B cell (primary cell): ENCODE measurements at regions not wholly inside any gene's neighbourhood (a gene's known extent, or its start where the extent isn't known, plus 50 kb on each side); places are given as distances from the start of the nearest gene placed in this dataset.

Experiments used
- ATAC-seq: fragments of 200-7000 bp; cut with Tn5 transposase; one replicate; pipeline ENCODE4 v1.10.0; 2021; ENCODE audit warnings: low read depth, mild to moderate bottlenecking, moderate number of reproducible peaks, moderate library complexity
- CTCF ChIA-PET: fragments of 350-600 bp; sonication (Branson Sonifier 250); formaldehyde crosslinking; loops from one replicate; lab custom pipeline; 2021; ENCODE audit warnings: antibody characterized with exemption, inconsistent platforms; lab: Charles Lee
- POLR2A ChIA-PET: fragments of 350-600 bp; sonication (Branson Sonifier 250); formaldehyde crosslinking; loops from one replicate; lab custom pipeline; 2021; ENCODE audit warnings: antibody characterized with exemption; lab: Charles Lee
- DNase-seq: peaks from one replicate; pipeline ENCODE4 v3.0.0; 2013
- H2AFZ ChIP-seq: 2 replicates; pipeline ENCODE4 v1.6.1; 2012; ENCODE audit warnings: mild to moderate bottlenecking, low read depth, low read length; ENCODE audit not compliant: insufficient read depth, poor library complexity, severe bottlenecking
- H3K27ac ChIP-seq, 2 donors: 1 replicate in 1 of 2; 2 replicates in 1 of 2; pipeline ENCODE4 v1.5.1; 2012 to 2013; ENCODE audit warnings: low read length in 2 of 2, mild to moderate bottlenecking in 2 of 2, moderate library complexity in 1 of 2
- H3K27me3 ChIP-seq, 4 experiments: fragments of 200-600 bp in 1 of 4; sonication (generic) in 1 of 4; replicated peaks in 1 of 4; 1 replicate in 2 of 4; 2 replicates in 2 of 4; pipeline versions ENCODE4 v1.6.1 to v1.7.0; 2013 to 2016; ENCODE audit warnings: low read length in 3 of 4, mild to moderate bottlenecking in 2 of 4, mixed read lengths in 1 of 4, moderate library complexity in 1 of 4; ENCODE audit not compliant: insufficient read depth in 4 of 4, control insufficient read depth in 3 of 4; ENCODE audit errors: control extremely low read depth in 1 of 4
- H3K36me3 ChIP-seq, 2 experiments: replicated peaks in 1 of 2; 1 replicate in 1 of 2; 2 replicates in 1 of 2; pipeline versions ENCODE4 v1.6.1 to v1.7.1; 2013; ENCODE audit warnings: low read length in 1 of 2; ENCODE audit not compliant: insufficient read depth in 2 of 2, control insufficient read depth in 1 of 2; ENCODE audit errors: control extremely low read depth in 1 of 2, extremely low read depth in 1 of 2
- H3K4me1 ChIP-seq, 2 donors: fragments of 200-600 bp in 1 of 2; sonication (generic) in 1 of 2; 1 replicate in 1 of 2; 2 replicates in 1 of 2; pipeline versions ENCODE4 v1.5.1 to v1.6.1; 2013 to 2017; ENCODE audit warnings: low read length in 2 of 2; ENCODE audit not compliant: control insufficient read depth in 2 of 2, insufficient read depth in 2 of 2
- H3K4me2 ChIP-seq: replicated peaks from 2 replicates; pipeline ENCODE3; 2012; ENCODE audit warnings: mild to moderate bottlenecking, low read depth, low read length; ENCODE audit not compliant: poor library complexity, severe bottlenecking
- H3K4me3 ChIP-seq, 5 experiments: fragments of 200-600 bp in 1 of 5; sonication (generic) in 1 of 5; 1 replicate in 3 of 5; 2 replicates in 2 of 5; pipeline versions ENCODE4 v1.5.1 to v1.7.0; 2011 to 2016; ENCODE audit warnings: low read length in 4 of 5, mild to moderate bottlenecking in 4 of 5, low read depth in 2 of 5, control low read depth in 1 of 5, moderate library complexity in 1 of 5; ENCODE audit not compliant: insufficient read depth in 1 of 5; ENCODE audit errors: control extremely low read depth in 1 of 5, extremely low read depth in 1 of 5
- H3K79me2 ChIP-seq: fragments of 200-600 bp; sonication (generic); one replicate; pipeline ENCODE4 v1.6.0; 2016; ENCODE audit warnings: low read length; ENCODE audit not compliant: control insufficient read depth, insufficient read depth
- H3K9ac ChIP-seq: fragments of 200-600 bp; sonication (generic); 2 replicates; pipeline ENCODE4 v1.6.1; 2017; ENCODE audit warnings: mild to moderate bottlenecking, low read length, moderate library complexity
- H3K9me3 ChIP-seq, 3 donors: one replicate each; pipeline versions ENCODE4 v1.6.1 to v1.7.1; 2013; ENCODE audit warnings: low read length in 2 of 3; ENCODE audit not compliant: control insufficient read depth in 2 of 3, insufficient read depth in 1 of 3; ENCODE audit errors: control extremely low read depth in 1 of 3
- H4K20me1 ChIP-seq: 2 replicates; pipeline ENCODE4 v1.6.0; 2012; ENCODE audit warnings: mild to moderate bottlenecking, low read length; ENCODE audit not compliant: insufficient read depth, control insufficient read depth, poor library complexity, severe bottlenecking
- H3K27ac Mint-ChIP-seq: one replicate; pipeline ENCODE4 v1.8.0; 2021; ENCODE audit warnings: mixed read lengths
- H3K27me3 Mint-ChIP-seq: one replicate; pipeline ENCODE4 v1.8.0; 2021; ENCODE audit warnings: mixed read lengths
- H3K4me1 Mint-ChIP-seq: one replicate; pipeline ENCODE4 v1.8.0; 2021; ENCODE audit warnings: mixed read lengths
- H3K4me3 Mint-ChIP-seq: one replicate; pipeline ENCODE4 v1.8.0; 2021; ENCODE audit warnings: mixed read lengths
- H3K9me3 Mint-ChIP-seq: one replicate; pipeline ENCODE4 v1.8.0; 2022; ENCODE audit warnings: mixed read lengths; ENCODE audit not compliant: insufficient read depth
- EZH2 ChIP-seq: IDR thresholded peaks from 2 replicates; pipeline ENCODE4 v1.6.1; 2012; ENCODE audit warnings: borderline replicate concordance, low read depth, mild to moderate bottlenecking, moderate library complexity, low read length; ENCODE audit not compliant: insufficient read depth, poor library complexity, severe bottlenecking
- WGBS: methylation state at CpG from one replicate; pipeline ENCODE4 v1.1.5; 2013; ENCODE audit warnings: missing lambda C conversion rate; ENCODE audit not compliant: insufficient coverage; 5-methylcytosine and 5-hydroxymethylcytosine counted together
- intact Hi-C: fragments of 100-400 bp; cut with micrococcal nuclease; formaldehyde crosslinking; loops from one replicate; pipeline ENCODE4 v1.10.0; 2022
- TF ChIP-seq, protein P1 (sequence below): fragments of 200-600 bp; IDR thresholded peaks from one replicate; pipeline ENCODE4 v1.8.0; 2022; ENCODE audit warnings: antibody characterized with exemption, mild to moderate bottlenecking

DNA sequence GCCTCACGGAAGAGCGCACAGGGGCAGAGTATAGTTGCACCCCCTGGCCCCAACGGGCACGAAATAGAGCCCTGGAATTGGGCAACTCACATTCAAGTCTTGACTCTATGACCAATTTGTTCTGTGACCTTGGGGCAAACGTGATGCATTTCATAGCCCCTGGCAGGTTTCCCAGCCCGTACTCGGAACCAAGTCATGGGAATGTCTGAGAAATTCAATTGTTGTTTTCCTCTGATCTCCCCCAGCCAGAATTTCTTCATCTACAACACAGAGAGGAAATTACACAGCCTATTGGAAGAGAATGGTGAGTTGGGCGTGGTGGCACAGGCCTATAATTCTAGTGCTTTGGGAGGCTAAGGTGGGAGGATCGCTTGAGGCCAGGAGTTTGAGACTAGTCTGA is 322.3 kb upstream of the SULF2 start:
- Histone ChIP-seq H3K4me1 (no peaks in the 10 kb centered on the region), H3K27ac (no peak overlapping the region), H3K4me3 (no peak overlapping the region), H3K4me2 (no peak overlapping the region), H3K36me3 (no peaks in the 10 kb centered on the region), H3K27me3 (peaks cover 0 to 11% (median 0%) of the 10 kb centered on the region in 4 experiments), H4K20me1 (no peaks in the 10 kb centered on the region), H3K9ac (no peak overlapping the region), H3K79me2 (no peaks in the 10 kb centered on the region), H2AFZ (no peak overlapping the region), H3K9me3 (peaks cover 0 to 15% (median 0%) of the 10 kb centered on the region in 3 donors)
- no peak for TF ChIP-seq EZH2
- TF ChIP-seq, protein P1, sequence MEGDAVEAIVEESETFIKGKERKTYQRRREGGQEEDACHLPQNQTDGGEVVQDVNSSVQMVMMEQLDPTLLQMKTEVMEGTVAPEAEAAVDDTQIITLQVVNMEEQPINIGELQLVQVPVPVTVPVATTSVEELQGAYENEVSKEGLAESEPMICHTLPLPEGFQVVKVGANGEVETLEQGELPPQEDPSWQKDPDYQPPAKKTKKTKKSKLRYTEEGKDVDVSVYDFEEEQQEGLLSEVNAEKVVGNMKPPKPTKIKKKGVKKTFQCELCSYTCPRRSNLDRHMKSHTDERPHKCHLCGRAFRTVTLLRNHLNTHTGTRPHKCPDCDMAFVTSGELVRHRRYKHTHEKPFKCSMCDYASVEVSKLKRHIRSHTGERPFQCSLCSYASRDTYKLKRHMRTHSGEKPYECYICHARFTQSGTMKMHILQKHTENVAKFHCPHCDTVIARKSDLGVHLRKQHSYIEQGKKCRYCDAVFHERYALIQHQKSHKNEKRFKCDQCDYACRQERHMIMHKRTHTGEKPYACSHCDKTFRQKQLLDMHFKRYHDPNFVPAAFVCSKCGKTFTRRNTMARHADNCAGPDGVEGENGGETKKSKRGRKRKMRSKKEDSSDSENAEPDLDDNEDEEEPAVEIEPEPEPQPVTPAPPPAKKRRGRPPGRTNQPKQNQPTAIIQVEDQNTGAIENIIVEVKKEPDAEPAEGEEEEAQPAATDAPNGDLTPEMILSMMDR, result no peak
- intact Hi-C loops, result no loop called here
- ATAC-seq (no peak), DNase-seq (no peak)
- ChIA-PET CTCF (interaction anchor here (1.0 kb wide), 1 partner anchor 10 kb away, joined by 4 read pairs; no protein-coding TSS in a partner anchor), POLR2A (no interaction called here)
- no peaks in the 10 kb centered on the region for H3K4me1 Mint-ChIP-seq
- no peak overlapping the region for H3K27ac Mint-ChIP-seq
- 88% methylated on average over 7 of the region's 9 CpGs for WGBS
- no peaks in the 10 kb centered on the region for H3K9me3 Mint-ChIP-seq
- peaks cover 15% of the 10 kb centered on the region for H3K27me3 Mint-ChIP-seq
- H3K4me3 Mint-ChIP-seq, result no peak overlapping the region

- DNase-seq (no peak), ATAC-seq (no peak)
- ChIA-PET CTCF (no interaction called here), POLR2A (no interaction called here)
- H3K27me3 Mint-ChIP-seq, result peaks cover 11% of the 10 kb centered on the region
- no peaks in the 10 kb centered on the region for H3K4me1 Mint-ChIP-seq
- WGBS, result 93% methylated on average over 3 of the region's 3 CpGs
- Histone ChIP-seq H3K4me1 (no peaks in the 10 kb centered on the region), H4K20me1 (no peaks in the 10 kb centered on the region), H3K27ac (no peak overlapping the region), H3K9ac (no peak overlapping the region), H3K36me3 (no peaks in the 10 kb centered on the region), H3K27me3 (peaks cover 0 to 7% (median 0%) of the 10 kb centered on the region in 4 experiments), H3K4me3 (no peak overlapping the region), H3K4me2 (no peak overlapping the region), H3K79me2 (no peaks in the 10 kb centered on the region), H2AFZ (no peak overlapping the region), H3K9me3 (peaks cover 0 to 15% (median 0%) of the 10 kb centered on the region in 3 donors)
- H3K27ac Mint-ChIP-seq, result no peak overlapping the region
- intact Hi-C loops, result no loop called here
- TF ChIP-seq EZH2, result no peak
- TF ChIP-seq, protein P1, result no peak
- H3K4me3 Mint-ChIP-seq, result no peak overlapping the region
- no peaks in the 10 kb centered on the region for H3K9me3 Mint-ChIP-seq
Measured at GRCh38 chr20:48106428-48106827, 321.1 kb upstream of the SULF2 start.
